CD4-positive, alpha-beta T cell treated with Interleukin-15 for 1 hour (primary cell): ENCODE measurements at regions not wholly inside any gene's neighbourhood (a gene's known extent, or its start where the extent isn't known, plus 50 kb on each side); places are given as distances from the start of the nearest gene placed in this dataset.
"Not testable (repeated sequence)": the region's sequence is repeated elsewhere in the genome, so short reads cannot be mapped to it uniquely, and the experiment has no call there.

Experiments used
- DNase-seq: peaks from one replicate; pipeline ENCODE4 v3.0.0-alpha.2; 2020

DNA sequence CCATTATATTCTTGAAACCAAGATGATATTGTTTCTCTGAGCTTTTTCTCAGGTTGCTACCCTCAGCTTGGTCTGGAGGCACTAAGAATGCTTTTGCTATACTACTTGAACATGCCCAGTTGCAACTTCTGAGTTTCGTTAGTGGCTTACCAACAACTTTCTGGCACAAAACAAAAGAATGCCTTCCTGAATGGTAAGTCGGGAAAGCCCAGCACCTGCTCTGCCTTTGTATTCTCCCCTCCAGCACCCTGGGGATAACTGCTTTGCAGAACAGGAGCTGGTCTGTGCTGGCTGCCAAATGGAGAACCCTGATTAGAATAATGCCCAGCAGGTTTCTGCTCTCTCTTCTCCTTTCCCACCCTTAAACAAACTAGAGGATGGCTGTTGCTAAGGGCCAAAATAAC lies 149.3 kb downstream of the TGFB2 start:
- DNase-seq, result no peak

- no peak for DNase-seq
Observed at GRCh38 chr1:218495931-218496330, 150.8 kb downstream of the TGFB2 start.

- DNase-seq, result no peak
Observed at GRCh38 chr1:218496561-218496960, 151.4 kb downstream of the TGFB2 start.

DNA sequence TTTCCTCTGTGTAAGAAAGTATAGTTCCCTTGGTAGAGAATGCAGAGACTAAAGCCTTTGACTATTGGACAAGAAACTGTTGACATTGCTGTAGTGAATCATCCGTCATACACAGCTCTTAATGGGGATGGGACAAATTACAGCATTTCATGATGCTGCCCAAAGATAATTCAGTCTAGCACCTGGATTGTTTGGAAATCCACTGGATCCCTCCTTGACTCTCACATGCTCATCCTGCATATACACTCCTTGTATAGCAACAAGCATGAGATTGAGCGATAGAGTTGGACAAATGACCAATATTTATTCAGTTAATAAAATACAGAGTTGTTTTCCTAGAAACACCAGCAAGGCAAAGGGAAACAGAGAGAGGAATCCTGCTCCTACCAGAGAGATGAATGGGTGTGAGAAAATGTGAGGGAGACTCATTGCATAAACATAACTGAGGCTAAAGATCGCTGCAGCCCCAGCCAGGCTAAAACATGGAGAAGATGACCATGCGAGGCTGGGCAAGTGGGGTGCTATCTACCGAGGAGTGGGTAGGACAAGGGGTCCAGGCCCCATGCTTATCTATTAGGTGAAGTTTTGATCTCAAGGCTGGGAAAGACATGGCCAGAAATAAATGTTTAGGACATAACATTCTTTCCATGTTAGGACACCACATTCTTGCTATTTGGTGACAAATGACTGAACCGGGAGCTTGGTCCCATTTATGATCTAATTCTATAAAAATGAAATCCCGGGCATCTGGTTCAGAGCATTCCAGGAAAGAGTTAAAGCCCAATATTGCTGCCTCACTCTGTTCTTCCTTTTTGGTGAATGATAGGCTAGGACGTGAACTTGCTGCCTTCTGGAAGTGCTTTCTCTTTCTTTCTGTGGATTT lies 153.2 kb downstream of the TGFB2 start:
- no peak for DNase-seq

DNA sequence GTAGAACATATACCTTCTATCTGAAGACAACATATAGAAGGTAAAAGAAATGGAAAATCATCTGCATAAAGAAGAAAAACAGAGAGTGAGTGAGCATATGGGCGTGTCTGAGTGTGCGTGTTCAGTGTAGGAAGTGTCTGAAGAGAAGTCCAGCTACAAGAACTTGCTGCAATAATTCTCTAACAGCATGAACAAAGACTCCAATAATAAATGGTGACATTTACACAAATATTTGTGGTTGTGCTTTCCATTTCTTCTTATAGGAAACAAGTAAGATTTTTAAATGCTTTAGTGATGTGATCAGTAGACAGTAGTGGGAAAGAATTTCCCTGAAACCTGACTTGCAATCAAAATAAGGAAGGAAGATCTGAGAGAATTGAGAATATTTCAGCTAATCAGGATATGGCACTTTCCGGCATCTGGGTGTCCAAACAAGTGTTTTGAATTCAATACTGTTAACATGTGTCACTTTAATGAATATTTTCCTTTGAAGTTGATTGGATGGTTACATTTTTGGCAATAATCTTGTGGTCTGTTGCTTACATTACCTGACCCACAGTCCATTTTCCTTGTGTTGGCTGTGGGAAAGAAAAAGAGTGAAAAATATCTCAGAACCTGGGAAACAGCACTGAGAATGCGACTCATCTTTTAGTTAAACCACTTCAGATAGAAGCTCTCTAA lies 154.0 kb downstream of the TGFB2 start:
- no peak for DNase-seq

DNA sequence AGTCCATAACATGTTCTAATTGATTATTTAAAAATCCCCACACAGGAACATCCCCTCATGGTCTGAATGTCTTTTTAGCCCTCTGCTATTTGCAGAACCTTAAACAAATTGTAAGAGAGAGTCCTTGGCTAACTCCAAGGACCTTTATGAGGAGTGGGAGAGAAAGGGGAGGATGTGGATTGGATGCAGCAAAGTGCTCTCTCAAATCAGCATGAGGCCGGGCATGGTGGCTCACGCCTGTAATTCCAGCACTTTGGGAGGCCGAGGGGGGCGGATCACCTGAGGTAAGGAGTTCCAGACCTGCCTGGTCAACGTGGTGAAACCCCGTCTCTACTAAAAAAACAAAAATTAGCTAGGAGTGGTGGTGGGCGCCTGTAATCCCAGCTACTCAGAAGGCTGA lies 154.8 kb downstream of the TGFB2 start:
- DNase-seq, result no peak

GRCh38 chr1:218501161-218501560 lies 156.0 kb downstream of the TGFB2 start:
- no peak for DNase-seq

GRCh38 chr1:218502383-218502782 lies 157.2 kb downstream of the TGFB2 start:
- DNase-seq, result no peak

DNA sequence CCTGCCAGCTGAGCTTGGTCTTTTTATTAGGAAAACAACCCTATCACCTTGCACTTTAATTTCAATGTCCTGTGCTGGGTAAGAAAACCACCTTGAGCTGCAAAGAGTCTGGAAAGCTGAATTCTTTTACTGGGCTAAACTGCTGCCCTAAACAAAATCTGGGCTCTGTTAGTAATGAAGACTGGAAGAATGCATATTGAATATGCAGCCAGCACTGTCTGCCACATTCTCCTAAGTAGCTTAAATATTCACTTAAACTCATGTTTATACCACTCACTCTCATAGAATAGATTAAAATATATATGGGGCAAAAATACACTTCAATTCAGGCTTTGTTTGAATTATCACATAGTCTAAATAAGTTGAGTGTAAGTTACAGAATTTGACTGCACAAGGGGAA lies 158.0 kb downstream of the TGFB2 start:
- no peak for DNase-seq

DNA sequence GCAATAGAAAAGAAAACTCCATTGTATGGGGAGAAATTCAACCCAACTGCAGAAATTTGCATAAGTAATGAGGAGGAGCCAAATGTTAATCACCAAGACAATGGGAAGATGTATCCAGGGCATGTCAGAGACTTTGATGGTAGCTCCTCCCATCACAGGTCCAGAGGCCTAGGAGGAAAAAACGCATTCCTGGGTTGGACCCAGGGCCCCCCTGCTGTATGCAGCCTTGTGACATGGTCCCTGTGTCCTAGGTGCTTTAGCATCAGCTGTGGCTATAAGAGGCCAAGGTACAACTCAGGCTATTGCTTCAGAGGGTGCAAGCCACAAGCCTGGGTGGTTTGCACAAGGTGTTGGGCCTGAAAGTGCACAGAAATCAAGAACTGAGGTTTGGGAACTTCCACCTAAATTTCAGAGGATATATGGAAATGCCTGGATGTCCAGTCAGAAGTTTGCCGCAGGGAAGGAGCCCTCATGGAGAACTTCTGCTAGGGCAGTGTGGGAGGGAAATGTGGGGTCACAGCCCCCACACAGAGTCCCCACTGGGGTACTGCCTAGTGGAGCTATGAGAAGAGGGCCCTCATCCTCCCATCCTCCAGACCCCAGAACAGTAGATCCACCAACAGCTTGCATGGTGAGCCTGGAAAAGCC lies 162.3 kb downstream of the TGFB2 start:
- no peak for DNase-seq

- DNase-seq, result no peak
Observed at GRCh38 chr1:218510153-218510772, 165.1 kb downstream of the TGFB2 start.

DNA sequence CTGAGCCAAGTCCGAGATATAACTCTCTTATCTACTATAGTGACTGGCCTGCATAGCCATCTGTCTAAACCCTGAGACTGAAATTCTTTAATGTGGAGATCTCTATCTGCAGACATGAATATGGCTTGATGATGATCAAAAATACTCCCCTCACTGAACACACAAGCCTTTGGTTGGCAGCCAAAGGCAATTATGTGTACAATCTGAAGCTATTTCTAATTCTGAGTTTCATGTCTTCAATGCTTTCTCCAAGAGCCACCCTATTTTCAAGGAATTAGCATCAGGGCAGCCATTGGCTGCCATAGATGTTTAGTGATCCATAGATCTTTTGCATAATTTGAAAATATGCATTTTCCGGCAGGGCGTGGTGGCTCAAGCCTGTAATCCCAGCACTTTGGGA lies 168.2 kb downstream of the TGFB2 start:
- no peak for DNase-seq

DNA sequence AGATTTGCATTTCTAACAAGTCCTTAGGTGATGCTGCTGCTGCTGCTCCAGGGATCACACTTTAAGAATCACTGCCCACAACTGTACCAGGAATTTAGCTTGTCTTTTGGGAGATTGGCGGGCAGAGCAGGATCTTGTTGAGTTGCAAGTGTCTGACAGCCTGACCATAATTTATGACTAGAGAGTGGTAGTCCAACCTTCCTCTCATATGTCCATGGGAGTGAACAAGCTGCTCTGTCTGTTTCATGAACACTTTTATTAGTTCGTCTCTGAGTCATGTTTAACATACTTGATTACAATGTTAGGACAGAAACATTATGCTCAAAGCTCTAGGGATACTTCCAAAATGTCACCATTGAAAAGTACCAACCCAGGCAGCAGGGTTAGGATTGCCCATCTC lies 169.6 kb downstream of the TGFB2 start:
- DNase-seq, result no peak

DNA sequence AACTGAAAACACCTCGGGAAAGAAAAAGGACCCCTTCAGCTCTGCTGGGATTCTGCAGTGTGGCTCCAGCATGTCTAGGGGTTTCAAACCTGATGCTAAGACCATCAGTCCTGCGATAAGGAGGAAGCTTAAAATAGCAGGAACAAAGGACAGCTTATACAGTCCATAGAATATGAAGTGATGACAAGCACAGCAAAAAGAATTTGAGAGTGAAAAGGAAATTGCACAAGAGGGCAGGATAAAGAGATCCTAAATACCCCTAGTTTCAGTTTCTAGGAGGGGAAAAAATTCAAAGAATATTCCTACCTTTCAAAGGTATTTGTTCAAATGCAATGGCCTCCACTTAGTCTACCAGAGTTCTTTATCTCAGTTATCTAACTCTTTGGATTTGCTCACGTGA lies 171.4 kb downstream of the TGFB2 start:
- no peak for DNase-seq

DNA sequence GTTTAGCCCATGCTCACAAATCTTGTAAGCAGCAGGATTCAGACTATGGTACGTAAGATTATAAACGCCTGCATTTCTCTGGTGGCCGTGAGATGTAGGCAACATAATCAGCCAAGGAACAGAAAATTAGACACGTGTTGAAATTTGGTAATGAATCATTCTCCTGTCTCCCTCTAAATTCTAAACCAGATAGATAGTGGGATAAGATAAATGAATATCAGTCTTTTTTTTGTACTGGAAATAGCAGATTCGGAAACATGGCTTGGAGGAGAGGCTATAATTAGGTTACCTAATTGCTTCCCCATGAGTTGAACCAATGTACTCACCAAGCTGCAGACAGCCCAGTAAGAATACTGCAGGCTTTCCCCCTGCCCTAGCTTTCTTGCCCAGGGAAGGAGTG lies 172.3 kb downstream of the TGFB2 start:
- DNase-seq, result no peak

DNA sequence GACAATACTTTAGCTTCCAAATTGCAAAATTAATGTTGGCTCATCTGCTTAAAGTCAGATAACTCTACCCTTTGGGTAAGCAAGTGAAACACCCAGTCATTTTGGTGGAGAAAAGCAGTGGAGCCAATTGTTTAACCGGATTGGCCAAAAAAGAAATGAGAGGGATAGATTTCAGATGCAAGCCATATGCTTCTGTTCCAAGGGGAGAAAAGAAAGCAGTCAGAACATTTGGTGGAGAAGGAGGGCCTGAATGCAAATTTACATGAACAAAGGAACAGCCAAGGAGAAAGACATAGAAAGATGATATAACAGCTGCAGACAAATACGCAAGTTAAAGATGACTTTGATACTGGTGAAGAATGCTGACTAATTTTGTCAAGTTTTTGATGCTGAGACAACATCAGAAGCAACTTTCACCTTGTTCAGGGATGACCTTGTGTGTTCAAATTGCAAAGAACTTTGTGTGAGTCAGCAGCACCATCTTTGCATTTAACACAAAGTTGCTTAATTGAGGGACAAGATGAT lies 173.1 kb downstream of the TGFB2 start:
- DNase-seq, result no peak

- not testable (repeated sequence) for DNase-seq
Observed at GRCh38 chr1:218520646-218521045, 175.5 kb downstream of the TGFB2 start.

- DNase-seq, result no peak
Observed at GRCh38 chr1:218521414-218522169, 176.5 kb downstream of the TGFB2 start.

DNA sequence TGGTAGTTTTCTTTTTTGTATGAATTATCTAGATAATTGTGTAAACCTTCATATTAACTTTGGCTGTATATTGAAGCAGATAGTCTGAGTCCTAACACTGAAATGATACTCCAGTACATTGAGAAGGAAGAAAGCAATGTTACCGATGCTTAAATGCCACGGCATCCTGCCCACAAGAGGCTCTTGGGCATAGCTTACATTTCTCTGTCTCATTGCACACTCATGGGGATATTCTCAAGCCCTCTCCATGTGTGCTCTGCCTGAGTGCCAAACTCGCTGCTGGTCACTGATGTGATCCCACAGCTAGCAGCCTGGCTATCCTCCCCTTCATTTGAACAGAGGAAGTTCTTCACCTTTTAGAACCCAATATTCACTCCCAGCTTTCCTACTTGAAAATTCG lies 179.4 kb downstream of the TGFB2 start:
- DNase-seq, result no peak

GRCh38 chr1:218525031-218525430 lies 179.9 kb downstream of the TGFB2 start:
- DNase-seq, result no peak

GRCh38 chr1:218525451-218526197 lies 180.5 kb downstream of the TGFB2 start:
- no peak for DNase-seq

- DNase-seq, result no peak
Observed at GRCh38 chr1:218526198-218526580, 181.1 kb downstream of the TGFB2 start.
